ENCODE measurements at regions not wholly inside any gene's neighbourhood (a gene's known extent, or its start where the extent isn't known, plus 50 kb on each side); places are given as distances from the start of the nearest gene placed in this dataset.

GRCh38 chr3:21877214-21877754, 126.3 kb upstream of the ZNF385D start:
- TF ChIP-seq, protein P1, sequence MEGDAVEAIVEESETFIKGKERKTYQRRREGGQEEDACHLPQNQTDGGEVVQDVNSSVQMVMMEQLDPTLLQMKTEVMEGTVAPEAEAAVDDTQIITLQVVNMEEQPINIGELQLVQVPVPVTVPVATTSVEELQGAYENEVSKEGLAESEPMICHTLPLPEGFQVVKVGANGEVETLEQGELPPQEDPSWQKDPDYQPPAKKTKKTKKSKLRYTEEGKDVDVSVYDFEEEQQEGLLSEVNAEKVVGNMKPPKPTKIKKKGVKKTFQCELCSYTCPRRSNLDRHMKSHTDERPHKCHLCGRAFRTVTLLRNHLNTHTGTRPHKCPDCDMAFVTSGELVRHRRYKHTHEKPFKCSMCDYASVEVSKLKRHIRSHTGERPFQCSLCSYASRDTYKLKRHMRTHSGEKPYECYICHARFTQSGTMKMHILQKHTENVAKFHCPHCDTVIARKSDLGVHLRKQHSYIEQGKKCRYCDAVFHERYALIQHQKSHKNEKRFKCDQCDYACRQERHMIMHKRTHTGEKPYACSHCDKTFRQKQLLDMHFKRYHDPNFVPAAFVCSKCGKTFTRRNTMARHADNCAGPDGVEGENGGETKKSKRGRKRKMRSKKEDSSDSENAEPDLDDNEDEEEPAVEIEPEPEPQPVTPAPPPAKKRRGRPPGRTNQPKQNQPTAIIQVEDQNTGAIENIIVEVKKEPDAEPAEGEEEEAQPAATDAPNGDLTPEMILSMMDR (IDR thresholded peaks at IDR 0.05; ENCODE audit: borderline replicate concordance, extremely low read depth, low read length, poor library complexity, severe bottlenecking): no peak
- TF ChIP-seq EZH2 (IDR thresholded peaks at IDR 0.05; ENCODE audit: borderline replicate concordance, low read depth, low read length, severe bottlenecking): no peak

All from DND-41 (cell line).